ENCODE measurements at regions not wholly inside any gene's neighbourhood (a gene's known extent, or its start where the extent isn't known, plus 50 kb on each side); places are given as distances from the start of the nearest gene placed in this dataset.

DNA sequence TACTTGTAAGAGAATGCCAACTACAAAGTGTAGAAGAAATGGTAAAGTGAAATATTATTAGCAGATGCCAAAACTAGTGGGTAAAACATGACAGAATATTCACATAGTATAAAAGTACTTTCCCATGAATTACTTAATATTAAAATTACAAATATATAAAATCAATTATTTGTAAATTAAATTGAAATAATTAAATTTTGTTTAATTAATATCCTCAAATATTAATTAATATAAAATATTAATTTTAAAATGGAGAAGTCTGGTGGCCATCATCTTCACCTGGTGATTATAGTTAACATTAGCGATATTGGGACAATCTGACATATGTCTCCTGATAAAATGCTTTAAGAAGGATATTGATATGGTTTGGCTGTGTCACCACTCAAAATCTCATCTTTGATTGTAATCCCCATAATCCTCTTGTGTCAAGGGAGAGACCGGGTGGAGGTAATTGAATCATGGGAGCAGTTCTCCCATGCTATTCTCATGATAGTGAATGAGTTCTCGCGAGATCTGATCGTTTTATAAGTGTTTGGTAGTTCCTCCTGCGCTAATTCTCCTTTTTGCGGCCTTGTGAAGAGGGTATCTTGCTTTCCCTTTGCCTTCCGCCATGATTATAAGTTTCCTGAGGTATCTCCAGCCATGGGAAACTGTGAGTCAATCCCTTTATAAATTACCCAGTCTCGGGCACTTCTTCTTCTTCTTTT is 55.0 kb upstream of the SGPP1 start:
- DNase-seq (ENCODE audit: low read depth, low spot score): no peak
- BruUV-seq (replicated peaks): no TSS peak
- Histone ChIP-seq H3K79me2 (ENCODE audit: control insufficient read depth, insufficient read depth, low read length) (no peaks in the 10 kb centered on the region), H3K36me3 (ENCODE audit: control insufficient read depth in 2 of 2, extremely low read depth in 1 of 2, insufficient read depth in 2 of 2, low read length in 2 of 2) (no peaks in the 10 kb centered on the region), H3K9me1 (replicated peaks; ENCODE audit: control insufficient read depth, extremely low read depth, insufficient read depth, low read length) (no peaks in the 10 kb centered on the region), H3K27ac (ENCODE audit: insufficient read depth, low read depth, low read length) (no peak overlapping the region), H3K27me3 (ENCODE audit: control insufficient read depth in 2 of 2, insufficient read depth in 2 of 2, low read length in 2 of 2) (peaks cover 0 to 2% of the 10 kb centered on the region in 2 experiments), H3K4me3 (replicated peaks in 1 of 3; ENCODE audit: insufficient read depth in 1 of 3, low read depth in 1 of 3, low read length in 3 of 3) (no peak overlapping the region), H3K4me2 (ENCODE audit: insufficient read depth, low read length) (no peak overlapping the region), H4K20me1 (replicated peaks; ENCODE audit: control insufficient read depth, extremely low read depth, insufficient read depth, low read length) (no peaks in the 10 kb centered on the region), H3K9me3 (replicated peaks; ENCODE audit: control insufficient read depth, insufficient read depth, low read length) (no peaks in the 10 kb centered on the region), H3K9ac (replicated peaks; ENCODE audit: extremely low read depth, insufficient read depth, low read length) (no peak overlapping the region), H2AFZ (ENCODE audit: low read depth, low read length) (no peak overlapping the region), H3K4me1 (ENCODE audit: control insufficient read depth, extremely low read depth, insufficient read depth, low read length) (no peaks in the 10 kb centered on the region)
- FAIRE-seq: no peak
- TF ChIP-seq FOS (IDR thresholded peaks at IDR 0.05; ENCODE audit: borderline replicate concordance, insufficient read depth, low read length): no peak
- TF ChIP-seq, protein P1, sequence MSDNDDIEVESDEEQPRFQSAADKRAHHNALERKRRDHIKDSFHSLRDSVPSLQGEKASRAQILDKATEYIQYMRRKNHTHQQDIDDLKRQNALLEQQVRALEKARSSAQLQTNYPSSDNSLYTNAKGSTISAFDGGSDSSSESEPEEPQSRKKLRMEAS (IDR thresholded peaks at IDR 0.05; ENCODE audit: insufficient read depth, insufficient read length): no peak
- no peak for TF ChIP-seq GATA2 (IDR thresholded peaks at IDR 0.05; ENCODE audit: insufficient read depth, insufficient read length, low read depth, low read length)
- TF ChIP-seq CTCF (IDR thresholded peaks at IDR 0.05; ENCODE audit: extremely low read depth in 1 of 2, insufficient read depth in 1 of 2, low read depth in 1 of 2, low read length in 2 of 2): no peak
- TF ChIP-seq POLR2AphosphoS5 (IDR thresholded peaks at IDR 0.05; ENCODE audit: insufficient read depth, low read depth, low read length): no peak
- TF ChIP-seq EZH2 (IDR thresholded peaks at IDR 0.05; ENCODE audit: borderline replicate concordance, low read depth, low read length, severe bottlenecking): no peak
- TF ChIP-seq POLR2A (IDR thresholded peaks at IDR 0.05; ENCODE audit: low read depth, low read length): no peak
- no peak for TF ChIP-seq JUN (IDR thresholded peaks at IDR 0.05; ENCODE audit: borderline replicate concordance, insufficient read depth, insufficient read length, low read depth)
- TF ChIP-seq MYC (IDR thresholded peaks at IDR 0.05; ENCODE audit: low read depth, low read length): no peak
- ChIA-PET CTCF (no interaction called here), POLR2A (no interaction called here)
- dilution Hi-C loops (cut with MboI; ENCODE audit: extremely low pct_ligation_motif_present, low sequenced_read_pairs): no loop called here
- intact Hi-C loops (cut with micrococcal nuclease): no loop called here

All from endothelial cell of umbilical vein (primary cell).